ENCODE measurements at regions not wholly inside any gene's neighbourhood (a gene's known extent, or its start where the extent isn't known, plus 50 kb on each side); places are given as distances from the start of the nearest gene placed in this dataset.

- TF ChIP-seq, protein P1, sequence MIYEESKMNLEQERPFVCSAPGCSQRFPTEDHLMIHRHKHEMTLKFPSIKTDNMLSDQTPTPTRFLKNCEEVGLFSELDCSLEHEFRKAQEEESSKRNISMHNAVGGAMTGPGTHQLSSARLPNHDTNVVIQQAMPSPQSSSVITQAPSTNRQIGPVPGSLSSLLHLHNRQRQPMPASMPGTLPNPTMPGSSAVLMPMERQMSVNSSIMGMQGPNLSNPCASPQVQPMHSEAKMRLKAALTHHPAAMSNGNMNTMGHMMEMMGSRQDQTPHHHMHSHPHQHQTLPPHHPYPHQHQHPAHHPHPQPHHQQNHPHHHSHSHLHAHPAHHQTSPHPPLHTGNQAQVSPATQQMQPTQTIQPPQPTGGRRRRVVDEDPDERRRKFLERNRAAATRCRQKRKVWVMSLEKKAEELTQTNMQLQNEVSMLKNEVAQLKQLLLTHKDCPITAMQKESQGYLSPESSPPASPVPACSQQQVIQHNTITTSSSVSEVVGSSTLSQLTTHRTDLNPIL (CRISPR knock-in tag; IDR thresholded peaks at IDR 0.05), result no peak
- TF ChIP-seq POLR2AphosphoS5 (IDR thresholded peaks at IDR 0.05; ENCODE audit: control insufficient read depth, insufficient read depth, low read depth, low read length), result no peak
- no peak for TF ChIP-seq CCNT2 (IDR thresholded peaks at IDR 0.05; ENCODE audit: borderline replicate concordance, extremely low read depth, insufficient read length, low read depth, low read length)
- TF ChIP-seq SIN3A (IDR thresholded peaks at IDR 0.05; ENCODE audit: borderline replicate concordance in 2 of 2, control insufficient read depth in 1 of 2, low read depth in 2 of 2, low read length in 2 of 2), result no peak
- no peak for TF ChIP-seq U2AF2 (optimal IDR thresholded peaks at IDR 0.05; ENCODE audit: low read depth, low read length)
Observed at GRCh38 chr1:62924983-62925790, 141.3 kb downstream of the ATG4C start.

Measured in K562 (cell line).